A204.1 (cell line): ENCODE measurements at regions not wholly inside any gene's neighbourhood (a gene's known extent, or its start where the extent isn't known, plus 50 kb on each side); places are given as distances from the start of the nearest gene placed in this dataset.

Experiments
- FAIRE-seq: peaks from 2 replicates; lab custom pipeline; 2012; peaks lifted over from hg19 to GRCh38; lab: Jason Lieb, UNC

DNA sequence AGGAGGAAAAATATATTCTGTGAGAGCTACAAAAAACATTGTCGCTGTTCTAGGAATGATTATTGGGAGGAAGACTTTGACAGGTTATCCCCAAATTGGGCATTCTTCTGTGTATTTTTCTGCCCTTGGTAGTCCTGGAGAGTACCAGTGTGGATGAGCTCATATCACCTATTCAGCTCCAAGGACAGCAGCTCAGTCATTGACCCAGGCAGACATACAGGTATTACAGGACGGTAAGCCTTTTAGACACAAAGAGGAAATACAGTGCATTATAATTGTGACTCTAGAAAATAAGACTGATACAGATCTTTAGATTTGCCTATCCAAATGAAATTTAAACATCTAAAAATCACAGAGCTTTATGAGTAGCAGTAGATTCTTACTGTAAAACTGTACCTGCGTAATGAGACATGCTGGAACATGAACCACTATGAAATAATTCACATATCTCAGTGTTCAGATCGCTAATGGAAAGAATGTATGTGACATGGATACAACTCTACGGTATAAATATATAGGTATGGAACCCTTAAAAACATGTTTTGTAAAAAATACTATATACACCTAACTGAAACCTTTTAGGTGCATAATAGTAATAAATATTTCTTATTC is 56.0 kb downstream of the PLK2 start:
- no peak for FAIRE-seq

DNA sequence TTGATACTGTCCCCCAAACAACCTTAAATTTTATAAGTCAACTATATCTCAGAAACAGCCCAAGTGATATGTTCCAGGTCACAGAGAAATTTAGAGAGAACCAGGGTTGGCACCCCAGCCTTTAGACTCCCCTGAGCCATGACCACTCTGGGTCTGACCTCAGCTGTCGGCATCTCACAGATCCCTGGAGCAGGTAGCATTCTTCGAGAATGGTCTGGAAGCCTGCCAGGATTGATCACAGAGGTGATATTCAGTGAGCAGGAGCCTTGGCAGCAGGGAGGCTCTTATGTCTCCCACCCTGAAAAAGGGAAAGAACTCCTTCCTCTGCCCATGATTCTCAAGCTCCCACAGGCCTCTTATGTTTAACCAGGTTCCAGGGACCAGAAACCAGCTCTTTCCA is 58.2 kb downstream of the PLK2 start:
- no peak for FAIRE-seq

GRCh38 chr5:58400737-58401136 is 59.1 kb downstream of the PLK2 start:
- no peak for FAIRE-seq

DNA sequence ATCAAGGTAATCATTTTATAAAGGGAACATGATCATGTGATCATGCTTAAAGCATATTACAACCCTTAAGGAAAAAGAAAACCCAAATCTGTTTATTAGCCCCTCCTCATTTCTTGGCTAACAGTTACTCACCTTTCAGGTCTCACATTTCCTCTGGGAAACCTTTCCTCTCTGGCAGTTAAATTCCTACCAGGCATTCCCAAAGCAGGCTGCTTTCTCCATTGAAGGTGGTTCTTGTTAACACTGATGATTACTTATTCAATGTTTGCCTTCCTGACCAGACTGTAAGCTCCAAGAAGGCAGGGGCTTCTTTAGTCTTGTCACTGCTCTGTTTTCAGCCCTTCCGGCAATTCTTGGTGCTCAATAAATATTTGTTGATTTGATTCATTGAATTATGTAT is 59.9 kb downstream of the PLK2 start:
- no peak for FAIRE-seq

- FAIRE-seq = no peak
Observed at GRCh38 chr5:58394339-58394738, 65.5 kb downstream of the PLK2 start.

- FAIRE-seq = no peak
Observed at GRCh38 chr5:58393716-58394115, 66.2 kb downstream of the PLK2 start.

- no peak for FAIRE-seq
Observed at GRCh38 chr5:58392496-58392895, 67.4 kb downstream of the PLK2 start.

- no peak for FAIRE-seq
Observed at GRCh38 chr5:58383448-58383847, 76.4 kb downstream of the PLK2 start.

DNA sequence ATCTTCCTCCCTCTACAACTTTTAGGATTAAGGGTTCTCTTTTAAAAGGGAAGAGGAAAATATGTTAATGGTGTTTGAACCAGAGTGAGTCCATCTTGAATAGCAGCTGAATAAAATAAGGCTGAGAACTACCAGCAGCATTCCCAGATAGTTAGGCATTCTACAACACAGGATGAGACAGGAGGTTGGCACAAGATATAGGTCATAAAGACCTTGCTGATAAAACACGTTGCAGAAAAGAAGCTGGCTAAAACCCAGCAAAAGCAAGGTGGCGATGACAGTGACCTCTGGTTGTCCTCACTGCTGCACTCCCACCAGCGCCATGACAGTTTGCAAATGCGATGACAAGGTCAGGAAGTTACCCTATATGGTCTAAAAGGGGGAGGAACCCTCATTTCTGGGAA is 77.8 kb downstream of the PLK2 start:
- FAIRE-seq = no peak

DNA sequence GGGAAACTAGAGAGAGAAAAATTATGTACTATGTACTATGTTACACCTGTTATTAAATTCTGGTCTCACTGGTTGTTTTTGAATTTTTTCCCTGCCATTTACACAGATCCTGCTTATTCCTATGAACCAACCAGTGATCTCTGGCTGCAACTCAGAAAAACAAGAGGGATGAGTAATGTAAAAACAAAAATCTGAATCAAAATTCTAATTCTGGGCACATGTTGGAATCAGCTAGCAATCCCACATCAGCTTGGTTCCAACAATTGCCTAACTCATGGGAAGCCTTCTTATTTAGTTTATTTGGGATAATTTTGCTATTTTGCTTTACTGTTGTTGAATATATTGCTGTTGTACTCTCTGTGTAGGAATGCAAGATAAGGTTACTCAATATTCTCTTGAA is 78.3 kb downstream of the PLK2 start:
- FAIRE-seq = no peak

DNA sequence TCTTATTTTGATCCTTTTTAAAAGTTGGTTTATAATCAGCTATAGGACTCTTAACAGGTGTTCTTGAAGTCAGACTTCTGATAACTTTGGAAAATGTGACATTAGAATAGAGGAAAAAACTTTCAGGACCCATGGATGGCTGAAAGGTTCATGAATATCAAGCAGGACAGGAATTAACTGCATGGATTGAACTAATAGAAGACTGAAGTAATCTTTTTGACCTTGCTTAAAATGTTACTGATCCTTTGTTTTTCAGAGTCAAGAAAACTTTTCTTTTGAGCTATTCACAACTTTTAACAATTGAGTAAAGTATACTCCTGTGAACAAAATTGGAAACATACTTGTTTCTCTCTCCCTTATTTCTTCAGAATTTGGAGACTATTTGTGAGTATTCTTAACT is 79.2 kb downstream of the PLK2 start:
- FAIRE-seq = no peak

- no peak for FAIRE-seq
Observed at GRCh38 chr5:58378613-58379390, 81.1 kb downstream of the PLK2 start.

DNA sequence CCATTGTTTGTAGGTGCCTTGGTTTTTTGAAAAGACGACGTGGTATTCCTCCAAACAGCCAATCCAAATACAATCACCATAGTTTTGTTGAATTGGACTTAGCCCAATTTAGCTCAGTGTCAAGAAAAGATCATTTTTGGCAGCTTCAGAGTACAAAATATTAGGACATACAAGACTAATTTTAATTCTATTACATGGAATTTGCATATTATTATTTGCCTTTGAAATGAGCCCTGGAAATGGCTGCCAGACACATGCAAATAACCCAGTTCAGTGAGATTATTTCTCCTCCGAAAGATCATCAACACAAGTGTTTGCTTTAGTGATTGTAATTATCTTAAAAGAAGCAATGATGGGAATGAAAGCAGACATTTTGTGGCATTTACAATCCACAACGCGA is 89.3 kb downstream of the PLK2 start:
- no peak for FAIRE-seq

- no peak for FAIRE-seq
Observed at GRCh38 chr5:58369513-58370190, 90.2 kb downstream of the PLK2 start.

- FAIRE-seq = no peak
Observed at GRCh38 chr5:58366461-58366860, 93.4 kb downstream of the PLK2 start.

DNA sequence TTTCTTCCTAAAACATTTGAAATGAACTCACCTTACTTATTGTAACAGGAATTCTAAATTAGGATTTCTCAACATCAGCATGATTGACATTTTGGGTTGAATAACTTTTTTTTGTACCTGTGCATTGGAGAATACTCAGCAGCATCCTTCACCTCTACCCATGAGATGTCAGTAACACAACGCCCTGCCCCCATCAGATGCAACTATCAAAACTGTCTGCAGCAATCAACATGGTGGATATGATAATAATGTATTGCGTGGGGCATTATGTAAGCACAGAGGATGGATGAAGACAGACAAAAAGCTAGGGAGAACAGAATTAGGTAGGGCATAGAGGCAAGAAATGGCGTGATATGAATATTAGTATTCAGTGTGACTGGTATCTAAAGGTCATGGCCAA is 94.1 kb downstream of the PLK2 start:
- FAIRE-seq = no peak

DNA sequence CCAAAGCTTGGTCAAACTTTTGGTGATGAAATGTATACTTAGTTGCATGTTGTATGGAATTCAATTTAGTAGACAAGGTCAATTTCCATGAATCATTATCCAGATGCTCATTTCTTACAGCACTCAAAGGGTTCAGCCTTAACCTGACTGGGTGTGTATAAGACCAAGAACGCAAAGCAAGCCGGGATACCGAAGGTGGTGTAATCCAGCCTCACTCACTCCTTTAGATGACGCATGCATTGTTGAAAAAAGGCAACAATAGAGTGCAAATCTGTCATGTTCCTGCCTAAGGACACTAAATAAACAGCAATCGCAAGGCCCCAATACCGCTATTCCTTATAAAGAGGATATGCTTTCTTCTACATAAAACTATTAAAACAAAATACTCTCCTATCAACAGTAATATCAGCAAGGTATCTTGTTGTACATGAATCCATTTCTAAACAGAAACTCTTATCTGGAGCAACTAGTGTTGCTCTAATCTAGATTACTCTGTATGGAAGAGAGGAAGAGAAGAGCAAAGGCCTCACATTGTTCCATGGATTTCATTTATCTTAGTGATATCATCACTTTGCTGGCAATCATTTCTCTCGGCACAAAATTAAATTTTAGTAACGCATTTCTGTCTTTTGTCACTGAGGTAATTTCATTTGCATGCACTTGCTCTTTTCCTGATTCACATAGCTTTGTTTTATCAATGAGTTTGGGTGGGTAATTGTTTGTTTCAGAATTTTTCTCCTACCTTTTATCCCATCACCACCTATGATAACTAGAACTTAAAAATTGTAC is 96.2 kb downstream of the PLK2 start:
- FAIRE-seq = no peak

GRCh38 chr5:58362135-58362534 is 97.8 kb downstream of the PLK2 start:
- FAIRE-seq = no peak

DNA sequence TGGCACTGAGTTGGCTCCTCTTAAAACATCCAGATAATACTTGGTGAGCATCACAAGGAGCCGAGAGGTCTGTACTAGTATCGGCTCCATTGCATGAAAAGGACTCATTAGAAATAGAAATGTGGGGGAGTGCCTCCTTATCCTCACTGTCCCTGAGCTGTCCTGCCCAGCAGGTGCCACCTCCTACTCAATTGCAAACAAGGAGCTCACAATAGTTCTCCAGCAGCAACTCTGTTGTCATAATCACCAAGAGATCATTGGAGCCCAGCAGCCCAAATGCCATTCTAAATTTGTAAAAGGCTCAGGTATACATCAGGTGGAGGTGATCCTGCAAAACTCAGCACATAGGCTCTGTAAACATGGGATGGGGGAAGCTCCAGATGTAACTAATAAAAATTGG is 99.1 kb downstream of the PLK2 start:
- FAIRE-seq = no peak

DNA sequence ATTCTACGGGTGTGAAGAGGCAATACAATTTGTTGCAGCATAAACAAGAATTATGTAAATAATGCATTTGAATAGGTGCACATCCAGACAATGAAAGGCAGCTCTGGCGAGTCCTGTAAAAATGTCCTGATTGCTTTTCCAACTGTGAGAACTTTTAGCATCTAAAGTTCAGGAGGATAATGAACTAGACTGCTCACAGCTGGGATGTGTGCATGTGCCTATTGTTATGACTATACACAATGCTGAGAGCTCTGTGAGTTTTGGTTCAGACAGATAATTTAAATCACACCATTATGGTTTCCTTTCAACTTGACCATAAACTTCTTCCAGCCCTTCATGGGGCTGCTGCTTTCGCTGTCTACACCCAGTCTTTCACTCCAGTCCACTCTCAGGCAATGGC is 99.9 kb downstream of the PLK2 start:
- no peak for FAIRE-seq

GRCh38 chr5:58358501-58359178 is 101.2 kb downstream of the PLK2 start:
- no peak for FAIRE-seq

DNA sequence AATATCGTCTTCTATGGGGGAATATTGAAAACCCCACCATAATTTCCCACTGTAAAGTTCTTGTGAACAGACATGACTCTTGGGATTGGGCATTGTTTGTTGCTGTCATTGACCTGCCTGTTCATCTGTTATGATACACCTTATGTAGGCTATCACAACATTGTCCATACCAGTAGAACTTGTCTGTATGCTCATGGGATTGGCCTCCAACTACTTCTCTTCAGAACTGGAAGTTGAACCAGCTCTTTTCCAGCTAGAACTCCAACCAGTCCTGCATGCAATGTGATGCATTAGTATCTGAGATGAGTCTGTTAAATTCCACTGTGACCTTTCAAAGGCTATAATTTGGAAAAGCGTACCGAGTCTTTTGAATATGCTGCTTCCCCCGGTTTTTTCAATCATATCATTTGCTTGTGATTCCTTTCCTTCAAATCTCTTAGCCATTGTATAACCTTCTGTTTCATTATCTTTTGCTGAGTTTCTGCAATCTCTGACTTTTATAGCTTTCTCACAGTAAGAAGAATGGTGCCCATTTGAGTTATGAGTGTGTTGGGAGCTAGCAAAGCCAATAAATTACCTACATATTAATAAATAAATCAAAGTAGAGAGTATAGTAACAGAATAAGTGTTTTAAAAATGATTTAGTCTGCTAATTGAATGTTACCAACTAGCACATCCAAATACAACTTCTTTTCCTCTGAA is 101.9 kb downstream of the PLK2 start:
- no peak for FAIRE-seq
